Mesothelial cell of epicardium (in vitro differentiated cells): ENCODE measurements at regions not wholly inside any gene's neighbourhood (a gene's known extent, or its start where the extent isn't known, plus 50 kb on each side); places are given as distances from the start of the nearest gene placed in this dataset.

ENCODE experiments used
- DNase-seq, 2 experiments: peaks; one replicate each; pipeline ENCODE4 v3.0.0; 2021; ENCODE audit warnings: low spot score in 2 of 2; ENCODE audit not compliant: unreplicated experiment in 2 of 2
- H3K27ac Mint-ChIP-seq: 2 replicates; pipeline ENCODE4 v1.8.0; 2021; ENCODE audit warnings: mixed read lengths
- H3K27me3 Mint-ChIP-seq: 2 replicates; pipeline ENCODE4 v1.8.0; 2021; ENCODE audit warnings: low read depth, mixed read lengths
- H3K36me3 Mint-ChIP-seq: 2 replicates; pipeline ENCODE4 v1.8.0; 2021; ENCODE audit warnings: mixed read lengths
- H3K4me1 Mint-ChIP-seq: 2 replicates; pipeline ENCODE4 v1.8.0; 2021; ENCODE audit warnings: mixed read lengths
- H3K4me3 Mint-ChIP-seq: 2 replicates; pipeline ENCODE4 v1.8.0; 2021; ENCODE audit warnings: mild to moderate bottlenecking, moderate library complexity, mixed read lengths
- H3K9me3 Mint-ChIP-seq: 2 replicates; pipeline ENCODE4 v1.8.0; 2021; ENCODE audit warnings: mixed read lengths
- TF ChIP-seq, protein P1 (sequence below): fragments of 200-600 bp; sonication (generic); IDR thresholded peaks from one replicate; pipeline ENCODE4 v1.5.0; 2021; ENCODE audit warnings: antibody characterized with exemption; ENCODE audit not compliant: unreplicated experiment

DNA sequence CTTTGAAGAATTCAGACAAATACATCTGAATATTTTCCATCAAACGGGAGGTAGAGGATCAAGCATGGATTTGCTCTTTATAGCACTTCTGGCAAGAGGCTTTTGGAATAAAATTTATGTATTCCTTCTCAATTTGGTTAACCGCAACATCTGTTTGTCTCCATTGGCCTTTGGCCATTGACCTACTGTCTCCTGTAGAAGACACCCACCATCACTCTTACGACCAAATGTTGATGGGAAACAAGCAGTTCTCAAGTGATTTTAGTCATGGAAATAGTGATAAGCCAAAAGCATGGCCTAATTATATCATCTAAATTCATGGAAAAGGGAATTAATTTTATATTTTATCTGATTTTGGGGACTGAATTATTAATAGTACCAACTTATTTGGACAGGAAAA lies 591.9 kb downstream of the CD109 start:
- Mint-ChIP-seq H3K36me3 (no peaks in the 10 kb centered on the region), H3K4me3 (no peak overlapping the region), H3K27me3 (no peaks in the 10 kb centered on the region), H3K4me1 (no peaks in the 10 kb centered on the region), H3K27ac (no peak overlapping the region), H3K9me3 (peaks cover 10% of the 10 kb centered on the region)
- TF ChIP-seq, protein P1, sequence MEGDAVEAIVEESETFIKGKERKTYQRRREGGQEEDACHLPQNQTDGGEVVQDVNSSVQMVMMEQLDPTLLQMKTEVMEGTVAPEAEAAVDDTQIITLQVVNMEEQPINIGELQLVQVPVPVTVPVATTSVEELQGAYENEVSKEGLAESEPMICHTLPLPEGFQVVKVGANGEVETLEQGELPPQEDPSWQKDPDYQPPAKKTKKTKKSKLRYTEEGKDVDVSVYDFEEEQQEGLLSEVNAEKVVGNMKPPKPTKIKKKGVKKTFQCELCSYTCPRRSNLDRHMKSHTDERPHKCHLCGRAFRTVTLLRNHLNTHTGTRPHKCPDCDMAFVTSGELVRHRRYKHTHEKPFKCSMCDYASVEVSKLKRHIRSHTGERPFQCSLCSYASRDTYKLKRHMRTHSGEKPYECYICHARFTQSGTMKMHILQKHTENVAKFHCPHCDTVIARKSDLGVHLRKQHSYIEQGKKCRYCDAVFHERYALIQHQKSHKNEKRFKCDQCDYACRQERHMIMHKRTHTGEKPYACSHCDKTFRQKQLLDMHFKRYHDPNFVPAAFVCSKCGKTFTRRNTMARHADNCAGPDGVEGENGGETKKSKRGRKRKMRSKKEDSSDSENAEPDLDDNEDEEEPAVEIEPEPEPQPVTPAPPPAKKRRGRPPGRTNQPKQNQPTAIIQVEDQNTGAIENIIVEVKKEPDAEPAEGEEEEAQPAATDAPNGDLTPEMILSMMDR = no peak
- no peak for DNase-seq

DNA sequence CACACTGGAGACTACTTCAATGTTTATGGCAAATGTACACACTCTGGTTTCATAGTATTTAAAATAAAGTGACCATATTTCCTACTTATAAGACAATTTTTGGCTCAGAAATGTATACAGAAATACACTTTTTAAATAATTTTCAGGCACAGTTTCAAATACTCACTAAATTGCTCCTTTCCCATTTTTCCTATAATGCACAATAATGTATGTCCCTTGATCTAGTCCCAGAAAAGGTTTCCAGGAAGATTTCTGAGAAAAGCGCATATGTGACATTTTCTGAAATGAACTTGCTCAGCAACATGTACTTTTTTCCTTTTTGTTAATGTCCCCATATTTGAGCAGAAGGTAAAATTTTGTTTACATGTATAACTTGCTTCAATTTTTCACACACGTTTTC lies 591.4 kb downstream of the CD109 start:
- Mint-ChIP-seq H3K4me1 (no peaks in the 10 kb centered on the region), H3K27ac (no peak overlapping the region), H3K36me3 (no peaks in the 10 kb centered on the region), H3K27me3 (no peaks in the 10 kb centered on the region), H3K9me3 (peaks cover 9% of the 10 kb centered on the region), H3K4me3 (no peak overlapping the region)
- no peak for DNase-seq
- TF ChIP-seq, protein P1 = no peak

DNA sequence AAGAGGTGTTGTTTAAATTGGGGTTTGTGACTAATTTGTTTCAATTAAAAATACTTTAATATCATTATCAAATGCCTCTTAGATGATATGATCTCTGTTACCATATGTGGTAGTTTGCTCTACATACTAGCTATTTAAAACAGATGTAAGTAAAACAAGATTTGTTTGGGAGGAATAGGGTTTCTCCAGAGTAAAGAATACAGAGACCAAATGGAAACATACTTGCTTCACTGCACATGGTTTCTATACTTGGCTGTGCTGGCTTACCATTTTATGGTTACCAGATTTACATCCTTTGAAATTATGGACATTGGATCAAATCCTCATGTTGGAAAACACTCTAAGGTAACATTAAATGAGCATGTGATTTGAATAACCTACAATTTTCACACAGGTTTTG lies 588.3 kb downstream of the CD109 start:
- TF ChIP-seq, protein P1 = no peak
- peaks cover 3% of the 10 kb centered on the region for H3K27me3 Mint-ChIP-seq
- no peak for DNase-seq
- no peaks in the 10 kb centered on the region for H3K4me1 Mint-ChIP-seq
- no peaks in the 10 kb centered on the region for H3K36me3 Mint-ChIP-seq
- H3K9me3 Mint-ChIP-seq = no peaks in the 10 kb centered on the region
- no peak overlapping the region for H3K27ac Mint-ChIP-seq
- no peak overlapping the region for H3K4me3 Mint-ChIP-seq

DNA sequence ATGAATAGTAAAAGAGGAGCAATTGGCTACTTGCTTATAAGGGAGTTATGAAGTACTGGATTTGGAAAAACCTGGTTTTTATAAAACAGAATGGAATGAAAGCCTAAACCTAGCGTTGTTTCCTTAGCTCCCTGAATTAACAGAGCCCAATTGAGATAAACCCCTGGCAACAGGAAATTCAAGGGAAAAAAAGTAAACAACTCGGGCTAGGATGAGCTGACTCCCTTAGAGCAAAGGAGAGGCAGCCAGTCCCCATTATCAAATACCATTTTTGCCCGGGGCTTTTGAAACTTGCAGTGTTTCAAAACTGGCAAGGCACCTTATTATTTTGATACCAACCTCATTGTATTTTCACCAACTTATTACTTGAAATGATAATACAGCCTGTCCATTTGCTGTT lies 587.5 kb downstream of the CD109 start:
- TF ChIP-seq, protein P1 = no peak
- no peak overlapping the region for H3K27ac Mint-ChIP-seq
- no peaks in the 10 kb centered on the region for H3K4me1 Mint-ChIP-seq
- peaks cover 3% of the 10 kb centered on the region for H3K27me3 Mint-ChIP-seq
- no peaks in the 10 kb centered on the region for H3K9me3 Mint-ChIP-seq
- no peak overlapping the region for H3K4me3 Mint-ChIP-seq
- no peak for DNase-seq
- H3K36me3 Mint-ChIP-seq = no peaks in the 10 kb centered on the region

DNA sequence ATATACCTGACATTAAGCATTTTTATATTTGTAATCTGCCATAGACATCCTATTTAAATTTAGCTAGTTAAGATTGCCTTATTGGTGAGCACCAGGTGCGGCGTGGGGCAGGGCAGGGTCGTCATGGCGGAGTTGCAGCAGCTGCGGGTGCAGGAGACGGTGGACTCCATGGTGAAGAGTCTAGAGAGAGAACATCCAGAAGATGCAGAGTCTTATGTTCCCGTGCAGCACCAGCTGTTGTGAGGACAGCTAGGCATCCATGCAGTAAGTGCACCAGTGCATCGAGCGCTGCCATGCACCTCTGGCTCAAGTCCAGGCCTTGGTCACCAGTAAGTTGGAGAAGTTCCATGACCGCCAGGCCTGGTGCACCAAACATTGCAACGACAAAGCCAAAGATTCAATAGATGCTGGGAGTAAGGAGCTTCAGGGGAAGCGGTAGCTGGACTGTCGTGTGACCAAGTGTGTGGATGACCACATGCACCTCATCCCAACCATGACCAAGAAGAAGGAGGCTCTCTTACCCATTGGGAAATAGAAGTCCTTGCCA lies 586.2 kb downstream of the CD109 start:
- peaks cover 9% of the 10 kb centered on the region for H3K4me1 Mint-ChIP-seq
- no peak overlapping the region for H3K4me3 Mint-ChIP-seq
- TF ChIP-seq, protein P1 = no peak

More for the DNA sequence above, 586.2 kb downstream of the CD109 start:
- Mint-ChIP-seq H3K27me3 (peaks cover 3% of the 10 kb centered on the region), H3K27ac (no peak overlapping the region), H3K9me3 (no peaks in the 10 kb centered on the region), H3K36me3 (no peaks in the 10 kb centered on the region)
- no peak for DNase-seq
